ENCODE measurements at regions not wholly inside any gene's neighbourhood (a gene's known extent, or its start where the extent isn't known, plus 50 kb on each side); places are given as distances from the start of the nearest gene placed in this dataset.

- H4K20me1 ChIP-seq (ENCODE audit: insufficient read depth, low read length) = no peaks in the 10 kb centered on the region
- no peak overlapping the region for H3K9ac ChIP-seq (ENCODE audit: low read depth, low read length)
- DNase-seq (no peak), ATAC-seq (ENCODE audit: insufficient read depth, low read depth) (no peak)
- no peaks in the 10 kb centered on the region for H3K9me3 ChIP-seq (ENCODE audit: insufficient read depth, low read length, severe bottlenecking)
- no peaks in the 10 kb centered on the region for H3K4me1 ChIP-seq (ENCODE audit: insufficient read depth, low read length)
- H3K4me2 ChIP-seq (ENCODE audit: insufficient read depth, low read length) = no peak overlapping the region
- H3K4me3 ChIP-seq (ENCODE audit: low read depth in 1 of 2, low read length in 2 of 2) = no peak overlapping the region
- H3K79me2 ChIP-seq (ENCODE audit: insufficient read depth, low read length) = no peaks in the 10 kb centered on the region
- H3K27ac ChIP-seq (ENCODE audit: low read length) = no peak overlapping the region
- no peaks in the 10 kb centered on the region for H3K27me3 ChIP-seq (ENCODE audit: insufficient read depth, low read length, poor library complexity)
- TF ChIP-seq EZH2 (IDR thresholded peaks at IDR 0.05; ENCODE audit: borderline replicate concordance, low read depth, low read length, severe bottlenecking) (no peak), CTCF (IDR thresholded peaks at IDR 0.05; ENCODE audit: borderline replicate concordance, extremely low read depth, low read length, poor library complexity, severe bottlenecking) (no peak)
- H2AFZ ChIP-seq (ENCODE audit: low read depth, low read length) = no peak overlapping the region
- no peaks in the 10 kb centered on the region for H3K36me3 ChIP-seq (ENCODE audit: insufficient read depth, low read length)
These were observed 198.2 kb upstream of the APP start for GRCh38 chr21:26368591-26369320.

GRCh38 chr21:26366781-26367180, 196.2 kb upstream of the APP start:
- DNase-seq = no peak
- no peak overlapping the region for H2AFZ ChIP-seq (ENCODE audit: low read depth, low read length)
- H3K36me3 ChIP-seq (ENCODE audit: insufficient read depth, low read length) = no peaks in the 10 kb centered on the region
- TF ChIP-seq CTCF (IDR thresholded peaks at IDR 0.05; ENCODE audit: borderline replicate concordance, extremely low read depth, low read length, poor library complexity, severe bottlenecking) (no peak), EZH2 (IDR thresholded peaks at IDR 0.05; ENCODE audit: borderline replicate concordance, low read depth, low read length, severe bottlenecking) (no peak)
- H3K4me1 ChIP-seq (ENCODE audit: insufficient read depth, low read length) = no peaks in the 10 kb centered on the region
- H3K4me2 ChIP-seq (ENCODE audit: insufficient read depth, low read length) = no peak overlapping the region
- H3K9ac ChIP-seq (ENCODE audit: low read depth, low read length) = no peak overlapping the region
- H3K27me3 ChIP-seq (ENCODE audit: insufficient read depth, low read length, poor library complexity) = no peaks in the 10 kb centered on the region
- H3K27ac ChIP-seq (ENCODE audit: low read length) = no peak overlapping the region
- no peaks in the 10 kb centered on the region for H3K9me3 ChIP-seq (ENCODE audit: insufficient read depth, low read length, severe bottlenecking)
- no peaks in the 10 kb centered on the region for H3K79me2 ChIP-seq (ENCODE audit: insufficient read depth, low read length)
- no peak overlapping the region for H3K4me3 ChIP-seq (ENCODE audit: low read depth in 1 of 2, low read length in 2 of 2)
- no peaks in the 10 kb centered on the region for H4K20me1 ChIP-seq (ENCODE audit: insufficient read depth, low read length)
- ATAC-seq (ENCODE audit: insufficient read depth, low read depth) = no peak

- H4K20me1 ChIP-seq (ENCODE audit: insufficient read depth, low read length) = no peaks in the 10 kb centered on the region
- H3K27me3 ChIP-seq (ENCODE audit: insufficient read depth, low read length, poor library complexity) = no peaks in the 10 kb centered on the region
- H3K4me3 ChIP-seq (ENCODE audit: low read depth in 1 of 2, low read length in 2 of 2) = no peak overlapping the region
- no peaks in the 10 kb centered on the region for H3K9me3 ChIP-seq (ENCODE audit: insufficient read depth, low read length, severe bottlenecking)
- no peak overlapping the region for H2AFZ ChIP-seq (ENCODE audit: low read depth, low read length)
- no peak overlapping the region for H3K4me2 ChIP-seq (ENCODE audit: insufficient read depth, low read length)
- H3K9ac ChIP-seq (ENCODE audit: low read depth, low read length) = no peak overlapping the region
- H3K4me1 ChIP-seq (ENCODE audit: insufficient read depth, low read length) = no peaks in the 10 kb centered on the region
- no peaks in the 10 kb centered on the region for H3K36me3 ChIP-seq (ENCODE audit: insufficient read depth, low read length)
- no peak overlapping the region for H3K27ac ChIP-seq (ENCODE audit: low read length)
- DNase-seq = no peak
- TF ChIP-seq EZH2 (IDR thresholded peaks at IDR 0.05; ENCODE audit: borderline replicate concordance, low read depth, low read length, severe bottlenecking) (no peak), CTCF (IDR thresholded peaks at IDR 0.05; ENCODE audit: borderline replicate concordance, extremely low read depth, low read length, poor library complexity, severe bottlenecking) (no peak)
- H3K79me2 ChIP-seq (ENCODE audit: insufficient read depth, low read length) = no peaks in the 10 kb centered on the region
- ATAC-seq (ENCODE audit: insufficient read depth, low read depth) = no peak
These were observed 195.3 kb upstream of the APP start for GRCh38 chr21:26365849-26366248.

All from DND-41 (cell line).